ENCODE measurements at regions not wholly inside any gene's neighbourhood (a gene's known extent, or its start where the extent isn't known, plus 50 kb on each side); places are given as distances from the start of the nearest gene placed in this dataset.

- DNase-seq = no peak
Measured at GRCh38 chrX:22396408-22396807, 123.7 kb downstream of the CBLL2 start.

GRCh38 chrX:22397566-22397965, 124.9 kb downstream of the CBLL2 start:
- DNase-seq = no peak

GRCh38 chrX:22399437-22400192, 126.9 kb downstream of the CBLL2 start:
- DNase-seq = no peak

GRCh38 chrX:22404297-22404696, 131.6 kb downstream of the CBLL2 start:
- no peak for DNase-seq

GRCh38 chrX:22406201-22406737, 133.6 kb downstream of the CBLL2 start:
- no peak for DNase-seq

GRCh38 chrX:22409418-22409817, 136.7 kb downstream of the CBLL2 start:
- DNase-seq = no peak

GRCh38 chrX:22424122-22424915, 151.6 kb downstream of the CBLL2 start:
- DNase-seq = no peak

GRCh38 chrX:22424919-22425318, 152.2 kb downstream of the CBLL2 start:
- no peak for DNase-seq

- DNase-seq = no peak
Measured at GRCh38 chrX:22429704-22430103, 157.0 kb downstream of the CBLL2 start.

- no peak for DNase-seq
Measured at GRCh38 chrX:22430701-22431100, 158.0 kb downstream of the CBLL2 start.

GRCh38 chrX:22433292-22434070, 160.8 kb downstream of the CBLL2 start:
- DNase-seq = no peak

- no peak for DNase-seq
Measured at GRCh38 chrX:22445880-22446279, 173.2 kb downstream of the CBLL2 start.

GRCh38 chrX:22462959-22463358, 190.2 kb downstream of the CBLL2 start:
- no peak for DNase-seq

- DNase-seq = no peak
Measured at GRCh38 chrX:22467571-22467970, 194.9 kb downstream of the CBLL2 start.

- DNase-seq = no peak
Measured at GRCh38 chrX:22481436-22481835, 208.7 kb downstream of the CBLL2 start.

GRCh38 chrX:22486296-22486695, 213.6 kb downstream of the CBLL2 start:
- no peak for DNase-seq

GRCh38 chrX:22516893-22517292, 244.2 kb downstream of the CBLL2 start:
- peak; percentile 65 for DNase-seq

GRCh38 chrX:22520128-22520828, 247.6 kb downstream of the CBLL2 start:
- no peak for DNase-seq

- DNase-seq = no peak
Measured at GRCh38 chrX:22526339-22526738, 253.6 kb downstream of the CBLL2 start.

- DNase-seq = no peak
Measured at GRCh38 chrX:22527302-22527701, 254.6 kb downstream of the CBLL2 start.

- no peak for DNase-seq
Measured at GRCh38 chrX:22533898-22534297, 261.2 kb downstream of the CBLL2 start.

- no peak for DNase-seq
Measured at GRCh38 chrX:22534643-22535042, 261.9 kb downstream of the CBLL2 start.
